ENCODE measurements at regions not wholly inside any gene's neighbourhood (a gene's known extent, or its start where the extent isn't known, plus 50 kb on each side); places are given as distances from the start of the nearest gene placed in this dataset.

GRCh38 chr7:86164827-86165226 lies 478.9 kb upstream of the GRM3 start (continued):
- TF ChIP-seq REST (IDR thresholded peaks at IDR 0.05; ENCODE audit: low read depth) (no peak), ATF3 (IDR thresholded peaks at IDR 0.05) (no peak), YY1 (IDR thresholded peaks at IDR 0.05; ENCODE audit: extremely low read depth, insufficient replicate concordance, low read depth, low read length) (no peak), SRF (IDR thresholded peaks at IDR 0.05; ENCODE audit: low read depth) (no peak), EGR1 (IDR thresholded peaks at IDR 0.05; ENCODE audit: low read depth) (no peak), JUND (IDR thresholded peaks at IDR 0.05) (no peak)

GRCh38 chr7:86158111-86158510 lies 485.6 kb upstream of the GRM3 start:
- H3K27ac ChIP-seq (ENCODE audit: low read depth, low read length), result no peak overlapping the region
- H2AFZ ChIP-seq (ENCODE audit: low read depth, low read length, poor library complexity, severe bottlenecking), result no peak overlapping the region
- no peaks in the 10 kb centered on the region for H3K9me3 ChIP-seq (ENCODE audit: control insufficient read depth in 1 of 2, insufficient read depth in 1 of 2, low read depth in 1 of 2, low read length in 2 of 2)
- ChIA-PET CTCF (no interaction called here), RAD21 (ENCODE audit: low non-redundant PET in 1 of 2, low total read pairs in 2 of 2, uncharacterized antibody in 2 of 2, unreplicated experiment in 2 of 2) (no interaction called here), POLR2A (no interaction called here)
- H3K4me2 ChIP-seq (ENCODE audit: low read length), result no peak overlapping the region
- no peaks in the 10 kb centered on the region for H3K4me1 ChIP-seq (ENCODE audit: control insufficient read depth in 1 of 2, insufficient read depth in 2 of 2, low read length in 2 of 2)
- no peak for ATAC-seq
- H3K79me2 ChIP-seq (ENCODE audit: insufficient read depth, low read length), result no peaks in the 10 kb centered on the region
- intact Hi-C loops (cut with micrococcal nuclease), result no loop called here
- H4K20me1 ChIP-seq (ENCODE audit: insufficient read depth), result no peaks in the 10 kb centered on the region
- H3K9ac ChIP-seq (ENCODE audit: low read length), result no peak overlapping the region
- BruUV-seq (replicated peaks), result no TSS peak
- no peaks in the 10 kb centered on the region for H3K36me3 ChIP-seq (ENCODE audit: control insufficient read depth in 1 of 2, insufficient read depth in 2 of 2, low read length in 2 of 2)
- no peak for TF ChIP-seq MAX (IDR thresholded peaks at IDR 0.05)
- no peak for TF ChIP-seq ELF1 (IDR thresholded peaks at IDR 0.05; ENCODE audit: borderline replicate concordance, low read depth)
- TF ChIP-seq EZH2phosphoT487 (IDR thresholded peaks at IDR 0.05; ENCODE audit: borderline replicate concordance), result no peak
- no peak for TF ChIP-seq SIN3A (IDR thresholded peaks at IDR 0.05; ENCODE audit: low read depth)
- no peak for DNase-seq (ENCODE audit: low read depth, low spot score)
- H3K27me3 ChIP-seq (ENCODE audit: insufficient read depth, low read length), result no peaks in the 10 kb centered on the region
- H3K4me3 ChIP-seq (replicated peaks in 1 of 2; ENCODE audit: low read depth in 1 of 2, low read length in 2 of 2), result no peak overlapping the region
- no peaks in the 10 kb centered on the region for H3K9me2 ChIP-seq (ENCODE audit: insufficient read depth)
